ENCODE measurements at regions not wholly inside any gene's neighbourhood (a gene's known extent, or its start where the extent isn't known, plus 50 kb on each side); places are given as distances from the start of the nearest gene placed in this dataset.
"Not testable (repeated sequence)": the region's sequence is repeated elsewhere in the genome, so short reads cannot be mapped to it uniquely, and the experiment has no call there.

DNA sequence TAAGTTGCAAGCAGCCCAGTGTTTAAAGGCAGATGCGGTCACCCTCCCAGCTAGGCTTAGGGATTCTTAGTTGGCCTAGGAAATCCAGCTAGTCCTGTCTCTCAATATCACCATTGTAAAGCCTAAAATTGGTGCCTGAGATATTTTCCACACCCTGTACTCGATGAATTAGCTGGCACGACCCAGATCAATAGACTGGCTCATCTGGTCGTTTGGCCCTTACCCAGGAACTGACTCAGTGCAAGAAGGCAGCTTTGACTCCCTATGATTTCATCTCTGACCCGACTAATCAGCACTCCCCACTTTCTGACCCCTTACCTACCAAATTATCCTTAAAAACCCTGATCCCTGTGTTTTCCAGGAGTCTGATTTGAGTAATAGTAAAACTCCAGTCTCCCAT lies 384.9 kb upstream of the SLC7A11 start:
- 65% methylated on average over 5 of the region's 5 CpGs for WGBS
- no peaks in the 10 kb centered on the region for H3K9me3 ChIP-seq
- H3K27me3 ChIP-seq, result no peaks in the 10 kb centered on the region
- no peaks in the 10 kb centered on the region for H3K4me1 ChIP-seq
- no peaks in the 10 kb centered on the region for H3K36me3 ChIP-seq
- no peak for TF ChIP-seq POLR2AphosphoS5 (IDR thresholded peaks at IDR 0.05)
- TF ChIP-seq, protein P1, sequence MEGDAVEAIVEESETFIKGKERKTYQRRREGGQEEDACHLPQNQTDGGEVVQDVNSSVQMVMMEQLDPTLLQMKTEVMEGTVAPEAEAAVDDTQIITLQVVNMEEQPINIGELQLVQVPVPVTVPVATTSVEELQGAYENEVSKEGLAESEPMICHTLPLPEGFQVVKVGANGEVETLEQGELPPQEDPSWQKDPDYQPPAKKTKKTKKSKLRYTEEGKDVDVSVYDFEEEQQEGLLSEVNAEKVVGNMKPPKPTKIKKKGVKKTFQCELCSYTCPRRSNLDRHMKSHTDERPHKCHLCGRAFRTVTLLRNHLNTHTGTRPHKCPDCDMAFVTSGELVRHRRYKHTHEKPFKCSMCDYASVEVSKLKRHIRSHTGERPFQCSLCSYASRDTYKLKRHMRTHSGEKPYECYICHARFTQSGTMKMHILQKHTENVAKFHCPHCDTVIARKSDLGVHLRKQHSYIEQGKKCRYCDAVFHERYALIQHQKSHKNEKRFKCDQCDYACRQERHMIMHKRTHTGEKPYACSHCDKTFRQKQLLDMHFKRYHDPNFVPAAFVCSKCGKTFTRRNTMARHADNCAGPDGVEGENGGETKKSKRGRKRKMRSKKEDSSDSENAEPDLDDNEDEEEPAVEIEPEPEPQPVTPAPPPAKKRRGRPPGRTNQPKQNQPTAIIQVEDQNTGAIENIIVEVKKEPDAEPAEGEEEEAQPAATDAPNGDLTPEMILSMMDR (IDR thresholded peaks at IDR 0.05), result no peak
- no peak for TF ChIP-seq POLR2A (IDR thresholded peaks at IDR 0.05)
- no peak for TF ChIP-seq EP300 (IDR thresholded peaks at IDR 0.05)
- H3K27ac ChIP-seq, result no peak overlapping the region
- DNase-seq (ENCODE audit: low spot score in 2 of 2), result no peak
- H3K4me3 ChIP-seq, result no peak overlapping the region

DNA sequence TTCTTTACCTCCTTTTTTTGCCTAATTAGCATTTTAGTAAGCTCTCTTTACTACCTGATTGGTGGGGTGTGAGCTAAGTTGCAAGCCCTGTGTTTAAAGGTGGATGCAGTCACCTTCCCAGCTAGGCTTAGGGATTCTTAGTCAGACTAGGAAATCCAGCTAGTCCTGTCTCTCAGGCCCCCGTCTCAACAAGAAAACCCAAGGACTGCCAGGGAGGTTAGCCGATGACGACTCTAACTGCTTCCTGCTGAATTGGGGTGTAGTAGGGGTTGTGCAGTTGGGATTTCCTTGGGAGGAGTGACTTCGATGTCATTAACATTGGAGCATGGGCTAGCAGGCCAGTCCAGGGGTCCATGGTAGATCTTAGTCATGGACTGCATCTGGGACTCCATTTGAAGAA lies 380.2 kb upstream of the SLC7A11 start:
- not testable (repeated sequence) for H3K36me3 ChIP-seq; H3K4me3 ChIP-seq; H3K4me1 ChIP-seq; H3K27ac ChIP-seq; H3K9me3 ChIP-seq; H3K27me3 ChIP-seq; DNase-seq (ENCODE audit: low spot score in 2 of 2)
- WGBS, result 67% methylated on average over 4 of the region's 4 CpGs

DNA sequence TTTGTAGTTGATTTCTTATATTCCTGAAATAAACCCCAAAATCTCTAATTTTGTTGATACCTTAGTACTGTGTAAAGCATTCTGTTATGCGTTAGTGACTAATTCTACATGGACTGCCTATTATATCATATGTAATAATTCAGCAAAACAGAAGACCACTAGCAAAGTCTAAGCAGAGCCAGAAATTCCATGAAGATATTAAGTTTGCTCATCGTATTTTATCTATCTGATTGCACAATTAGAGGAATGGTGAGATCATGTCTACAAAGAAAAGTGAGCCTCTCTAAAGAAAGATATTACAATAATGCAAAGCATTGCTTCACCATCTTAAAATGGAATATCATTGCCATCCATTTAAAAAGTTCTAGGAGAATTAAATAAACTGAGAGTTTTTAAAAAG lies 374.6 kb upstream of the SLC7A11 start:
- no peak for TF ChIP-seq POLR2AphosphoS5 (IDR thresholded peaks at IDR 0.05)
- no peak for TF ChIP-seq EP300 (IDR thresholded peaks at IDR 0.05)
- TF ChIP-seq, protein P1 (IDR thresholded peaks at IDR 0.05), result no peak
- no peak for TF ChIP-seq POLR2A (IDR thresholded peaks at IDR 0.05)
- 83% methylated on average over 2 of the region's 2 CpGs for WGBS
- H3K4me3 ChIP-seq, result no peak overlapping the region
- no peaks in the 10 kb centered on the region for H3K27me3 ChIP-seq
- H3K9me3 ChIP-seq, result peaks cover 7% of the 10 kb centered on the region
- H3K27ac ChIP-seq, result no peak overlapping the region
- no peak for DNase-seq (ENCODE audit: low spot score in 2 of 2)
- H3K36me3 ChIP-seq, result no peaks in the 10 kb centered on the region
- no peaks in the 10 kb centered on the region for H3K4me1 ChIP-seq

DNA sequence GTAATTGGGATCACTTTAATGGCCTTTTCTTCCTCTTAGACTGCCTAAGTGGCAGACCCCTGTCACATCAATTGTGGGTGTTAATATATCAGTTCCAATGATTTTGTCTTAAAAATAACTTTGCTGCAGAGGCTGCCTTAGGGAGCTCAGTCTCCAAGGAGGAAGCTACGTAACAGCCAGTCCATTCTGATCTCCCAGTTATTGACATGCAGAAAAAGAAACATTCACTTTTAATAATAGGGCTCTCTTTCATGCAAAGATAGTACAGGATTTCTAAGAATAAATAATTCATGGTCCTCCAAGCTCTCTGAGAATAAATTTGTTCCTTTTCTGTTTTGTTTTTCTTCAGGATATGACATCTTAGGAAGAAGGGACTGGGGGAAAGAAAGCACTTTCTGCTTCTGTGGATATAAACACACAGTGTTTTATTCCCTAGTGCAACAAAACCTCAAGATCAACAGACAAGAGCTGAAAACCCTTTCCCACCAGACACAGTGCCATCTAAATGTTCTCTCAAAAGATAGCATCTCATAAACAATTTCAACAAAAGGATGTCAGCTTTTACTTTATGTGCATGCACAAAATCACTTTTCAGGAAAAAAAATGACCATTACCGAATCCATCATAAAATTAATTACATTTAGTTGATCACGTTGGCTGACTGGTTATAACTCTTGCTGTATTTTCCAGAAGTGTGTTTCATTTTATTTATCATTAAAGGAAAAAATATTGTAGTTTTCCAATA lies 372.4 kb upstream of the SLC7A11 start:
- TF ChIP-seq EP300 (IDR thresholded peaks at IDR 0.05) (no peak), POLR2AphosphoS5 (IDR thresholded peaks at IDR 0.05) (no peak), POLR2A (IDR thresholded peaks at IDR 0.05) (no peak)
- TF ChIP-seq, protein P1 (IDR thresholded peaks at IDR 0.05), result no peak
- WGBS, result 86% methylated on average over 3 of the region's 3 CpGs
- no peak overlapping the region for H3K4me3 ChIP-seq

DNA sequence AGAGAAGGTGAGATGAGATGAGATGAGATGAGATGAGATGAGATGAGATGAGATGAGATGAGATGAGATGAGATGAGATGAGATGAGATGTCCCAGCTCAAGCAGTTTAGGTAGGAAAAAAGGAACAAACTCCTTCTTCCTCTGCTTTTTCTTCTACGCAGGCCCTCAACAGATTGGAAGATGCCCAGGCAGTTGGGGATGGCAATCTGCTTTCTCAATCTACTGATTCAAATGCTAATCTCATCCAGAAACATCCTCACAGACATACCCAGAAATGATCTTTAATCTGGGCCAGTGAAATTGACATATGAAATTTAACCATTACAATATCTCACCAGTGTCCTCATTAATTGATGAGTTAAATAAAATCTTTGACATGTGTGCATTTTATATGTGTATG lies 370.3 kb upstream of the SLC7A11 start:
- TF ChIP-seq POLR2AphosphoS5 (IDR thresholded peaks at IDR 0.05) (no peak), POLR2A (IDR thresholded peaks at IDR 0.05) (no peak), EP300 (IDR thresholded peaks at IDR 0.05) (no peak)
- TF ChIP-seq, protein P1 (IDR thresholded peaks at IDR 0.05), result no peak
- DNase-seq (ENCODE audit: low spot score in 2 of 2), result no peak
- 93% methylated on average over 1 of the region's 1 CpG for WGBS
- no peak overlapping the region for H3K4me3 ChIP-seq
- H3K27me3 ChIP-seq, result no peaks in the 10 kb centered on the region
- no peaks in the 10 kb centered on the region for H3K4me1 ChIP-seq
- H3K9me3 ChIP-seq, result no peaks in the 10 kb centered on the region
- no peak overlapping the region for H3K27ac ChIP-seq
- no peaks in the 10 kb centered on the region for H3K36me3 ChIP-seq

More for the DNA sequence above, 372.4 kb upstream of the SLC7A11 start:
- H3K27ac ChIP-seq, result no peak overlapping the region
- peaks cover 5% of the 10 kb centered on the region for H3K9me3 ChIP-seq
- no peak for DNase-seq (ENCODE audit: low spot score in 2 of 2)
- H3K4me1 ChIP-seq, result no peaks in the 10 kb centered on the region
- H3K36me3 ChIP-seq, result no peaks in the 10 kb centered on the region
- H3K27me3 ChIP-seq, result no peaks in the 10 kb centered on the region

DNA sequence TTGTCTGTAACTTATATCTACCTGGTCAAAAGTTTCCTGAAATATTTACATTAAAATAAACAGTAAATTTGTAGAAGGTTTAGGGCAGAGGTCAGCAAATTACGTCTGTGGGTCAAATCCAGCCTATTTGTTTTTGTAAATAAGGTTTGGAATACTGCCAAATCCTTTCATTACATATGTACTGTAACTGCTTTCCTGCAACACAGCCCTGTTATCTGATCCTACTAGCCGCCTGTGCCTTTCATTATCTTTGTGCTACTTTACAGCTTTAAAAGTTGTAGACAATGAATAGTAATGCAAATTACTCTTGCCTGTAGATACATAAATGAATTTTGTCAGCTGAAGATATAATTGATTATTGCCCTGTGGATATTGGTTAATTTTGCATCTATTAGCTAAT lies 369.6 kb upstream of the SLC7A11 start:
- 71% methylated on average over 2 of the region's 2 CpGs for WGBS
- no peak overlapping the region for H3K4me3 ChIP-seq
- H3K27ac ChIP-seq, result no peak overlapping the region
- DNase-seq (ENCODE audit: low spot score in 2 of 2), result no peak
- no peak for TF ChIP-seq POLR2A (IDR thresholded peaks at IDR 0.05)
- TF ChIP-seq EP300 (IDR thresholded peaks at IDR 0.05), result no peak
- TF ChIP-seq POLR2AphosphoS5 (IDR thresholded peaks at IDR 0.05), result no peak
- TF ChIP-seq, protein P1 (IDR thresholded peaks at IDR 0.05), result no peak
- no peaks in the 10 kb centered on the region for H3K9me3 ChIP-seq
- H3K4me1 ChIP-seq, result no peaks in the 10 kb centered on the region
- H3K27me3 ChIP-seq, result no peaks in the 10 kb centered on the region
- H3K36me3 ChIP-seq, result no peaks in the 10 kb centered on the region
